Aorta (tissue), 5 donors: ENCODE measurements at regions not wholly inside any gene's neighbourhood (a gene's known extent, or its start where the extent isn't known, plus 50 kb on each side); places are given as distances from the start of the nearest gene placed in this dataset.

Experiments
- ATAC-seq: fragments of 200-7000 bp; cut with Tn5 transposase; one replicate; pipeline ENCODE4 v1.9.1; 2022; ENCODE audit warnings: moderate library complexity; ENCODE audit not compliant: low FRiP score
- DNase-seq, 2 donors: peaks; one replicate each; pipeline ENCODE4 v3.0.0-alpha.2; 2020
- H3K27ac ChIP-seq, 2 donors: one replicate each; pipeline ENCODE4 v1.5.1; 2013; ENCODE audit warnings: low read length in 2 of 2, mild to moderate bottlenecking in 2 of 2, moderate library complexity in 2 of 2, control low read depth in 1 of 2, inconsistent platforms in 1 of 2, low read depth in 1 of 2
- H3K27me3 ChIP-seq, 2 donors: one replicate each; pipeline ENCODE4 v1.6.1; 2013; ENCODE audit warnings: control low read depth in 1 of 2, low read length in 1 of 2, mild to moderate bottlenecking in 1 of 2, moderate library complexity in 1 of 2; ENCODE audit not compliant: insufficient read depth in 2 of 2, control insufficient read depth in 1 of 2
- H3K36me3 ChIP-seq, 2 donors: one replicate each; pipeline ENCODE4 v1.6.1; 2013; ENCODE audit warnings: control low read depth in 1 of 2, low read length in 1 of 2, mild to moderate bottlenecking in 1 of 2; ENCODE audit not compliant: insufficient read depth in 2 of 2, control insufficient read depth in 1 of 2
- H3K4me1 ChIP-seq, 2 donors: one replicate each; pipeline ENCODE4 v1.6.1; 2013; ENCODE audit warnings: low read length in 2 of 2, control low read depth in 1 of 2, mild to moderate bottlenecking in 1 of 2, moderate library complexity in 1 of 2; ENCODE audit not compliant: insufficient read depth in 2 of 2, control insufficient read depth in 1 of 2
- H3K4me3 ChIP-seq, 2 donors: one replicate each; pipeline ENCODE4 v1.5.1; 2013; ENCODE audit warnings: low read length in 2 of 2, control low read depth in 1 of 2, mild to moderate bottlenecking in 1 of 2
- H3K9me3 ChIP-seq: one replicate; pipeline ENCODE4 v1.6.1; 2013; ENCODE audit warnings: mild to moderate bottlenecking, low read length; ENCODE audit not compliant: control insufficient read depth
- WGBS, 2 donors: extraction: QIAGEN DNeasy Blood & Tissue Kit; methylation state at CpG; one replicate each; pipeline ENCODE4 v1.1.7; 2013; 5-methylcytosine and 5-hydroxymethylcytosine counted together
- intact Hi-C, 2 donors: fragments of 100-400 bp; cut with DNase I; formaldehyde crosslinking; loops; one replicate each; pipeline versions ENCODE4 v1.14.2 to v1.15.0; 2022
- donor health status: healthy with polysubstance abuse.
- donor health status: Bipolar disorder and iron deficiency.
- donor health status: DM: no; HTN: no; CAD: no.
- donor health status: DM: no; HTN: no; CAD: no.
- donor health status: DM: yes; HTN: yes; CAD: no.

DNA sequence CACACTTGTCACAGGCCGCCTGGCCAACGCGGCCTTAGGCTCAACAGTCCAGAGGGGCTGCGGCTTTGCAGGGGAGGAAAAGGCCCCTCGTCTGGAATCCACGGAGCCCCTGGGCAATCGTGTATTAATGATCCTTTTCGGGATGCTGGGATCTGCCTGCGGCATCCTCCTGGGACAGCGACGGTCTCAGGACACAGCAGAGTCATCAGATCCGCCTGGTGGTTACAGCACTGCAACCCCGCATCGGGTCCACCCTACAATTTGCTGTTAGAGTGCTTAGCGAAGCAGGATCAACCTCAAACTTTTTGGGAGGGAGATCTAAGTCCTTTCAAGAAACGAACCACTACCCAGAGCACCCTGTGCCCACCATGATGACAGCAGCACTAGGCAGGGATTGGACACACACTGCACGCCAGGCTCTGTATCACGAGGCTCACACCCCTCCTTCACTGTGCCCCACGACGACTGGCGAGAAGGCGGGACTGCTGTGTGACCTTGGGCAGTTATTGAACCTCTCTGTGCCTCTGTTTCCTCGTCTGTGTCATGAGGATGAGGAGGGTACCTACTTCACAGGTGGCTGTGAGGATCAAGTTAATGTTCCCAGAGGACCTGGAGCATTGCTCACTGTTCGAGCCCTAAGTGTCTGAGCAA lies 100.4 kb upstream of the COL5A1 start:
- no peaks in the 10 kb centered on the region for H3K27me3 ChIP-seq
- H3K27ac ChIP-seq: no peak overlapping the region
- no peaks in the 10 kb centered on the region for H3K36me3 ChIP-seq
- 95 to 96% methylated on average over 24 of the region's 24 CpGs for WGBS, 2 donors
- no peaks in the 10 kb centered on the region for H3K9me3 ChIP-seq
- no peak for ATAC-seq
- intact Hi-C loops: loop anchor here (5.0 to 10.0 kb wide), 2 partner anchors 96 to 104 kb away; partner anchors contain the start of gene COL5A1 (in 1 of the 2)
- DNase-seq: peak in 1 of 2 donors; percentile 59
- H3K4me1 ChIP-seq: no peaks in the 10 kb centered on the region
- no peak overlapping the region for H3K4me3 ChIP-seq

- 49 to 51% methylated on average over 26 of the region's 26 CpGs for WGBS, 2 donors
- no peak for ATAC-seq
- H3K4me1 ChIP-seq: no peaks in the 10 kb centered on the region
These were observed 97.0 kb upstream of the COL5A1 start for GRCh38 chr9:134544388-134545214.

DNA sequence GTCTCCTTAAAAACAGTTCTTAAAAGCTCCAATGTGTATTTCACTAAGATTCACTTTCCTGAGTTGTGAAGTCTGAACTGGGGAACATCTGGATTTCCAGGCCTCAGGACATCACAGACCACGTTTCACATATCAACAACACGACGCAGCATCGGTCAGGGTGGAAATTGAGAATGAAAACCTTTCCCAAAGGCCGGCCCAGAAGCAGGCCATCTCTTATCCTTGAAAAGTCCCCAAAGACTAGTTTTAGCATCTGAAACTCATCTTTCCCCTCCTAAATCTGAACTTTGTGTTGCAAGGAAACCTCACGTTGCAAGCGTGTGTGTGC lies 96.4 kb upstream of the COL5A1 start:
- H3K27ac ChIP-seq: no peak overlapping the region
- no peaks in the 10 kb centered on the region for H3K4me1 ChIP-seq
- H3K27me3 ChIP-seq: no peaks in the 10 kb centered on the region
- no peaks in the 10 kb centered on the region for H3K9me3 ChIP-seq
- ATAC-seq (no peak), DNase-seq (no peak)
- H3K4me3 ChIP-seq: no peak overlapping the region
- intact Hi-C loops: loop anchor here (5.0 to 10.0 kb wide), 3 partner anchors 68 to 100 kb away; partner anchors contain the start of gene COL5A1 (in 1 of the 2)
- no peaks in the 10 kb centered on the region for H3K36me3 ChIP-seq
- 84 to 94% methylated on average over 7 of the region's 7 CpGs for WGBS, 2 donors

More at GRCh38 chr9:134544388-134545214, 97.0 kb upstream of the COL5A1 start:
- Histone ChIP-seq H3K9me3 (no peaks in the 10 kb centered on the region), H3K36me3 (no peaks in the 10 kb centered on the region), H3K27ac (peak overlapping the region in 1 of 2 donors; percentile 2), H3K4me3 (no peak overlapping the region), H3K27me3 (no peaks in the 10 kb centered on the region)
- DNase-seq: peak in 1 of 2 donors; percentile 74
- intact Hi-C loops: loop anchor here (5.0 to 10.0 kb wide), 4 partner anchors 67 to 100 kb away; partner anchors contain the start of gene COL5A1 (in 1 of the 2)

GRCh38 chr9:134545543-134546245 lies 95.9 kb upstream of the COL5A1 start:
- no peak overlapping the region for H3K4me3 ChIP-seq

DNA sequence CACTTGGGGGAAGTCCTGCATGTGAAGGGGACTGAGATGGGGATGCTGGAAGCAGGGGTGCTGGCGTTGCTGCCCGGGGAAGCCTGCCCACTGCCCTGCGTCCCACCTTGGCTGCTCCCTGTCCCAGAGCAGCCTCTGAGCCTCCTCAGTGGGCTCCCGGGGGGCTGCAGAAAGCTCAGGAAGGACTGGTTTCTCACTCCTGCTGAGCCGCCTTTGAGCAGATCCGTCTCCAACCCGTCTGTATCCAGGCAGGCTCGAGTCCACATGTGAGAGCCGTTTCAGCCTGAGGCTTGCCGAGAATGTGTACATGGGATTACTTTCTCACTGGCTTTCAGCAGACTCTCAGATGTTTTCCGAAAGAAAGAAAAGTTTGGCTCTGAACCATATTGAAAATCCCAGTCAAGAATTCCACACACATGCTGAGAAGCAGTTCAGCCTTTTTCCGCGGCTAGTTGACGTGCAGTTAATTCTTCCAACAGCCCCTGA lies 95.3 kb upstream of the COL5A1 start:
- Histone ChIP-seq H3K9me3 (no peaks in the 10 kb centered on the region), H3K27me3 (no peaks in the 10 kb centered on the region), H3K27ac (peak overlapping the region in 1 of 2 donors; percentile 62), H3K36me3 (no peaks in the 10 kb centered on the region), H3K4me1 (no peaks in the 10 kb centered on the region), H3K4me3 (no peak overlapping the region)
- WGBS, 2 donors: 8 to 9% methylated on average over 14 of the region's 14 CpGs
- no peak for ATAC-seq
- intact Hi-C loops: loop anchor here (5.0 to 10.0 kb wide), 3 partner anchors 69 to 99 kb away; partner anchors contain the start of gene COL5A1 (in 1 of the 2)
- DNase-seq: peak in 1 of 2 donors; percentile 75

More at GRCh38 chr9:134545543-134546245, 95.9 kb upstream of the COL5A1 start:
- H3K27ac ChIP-seq: peak overlapping the region in 1 of 2 donors; percentile 62
- DNase-seq: peak in 1 of 2 donors; percentile 79
- 17 to 18% methylated on average over 29 of the region's 29 CpGs for WGBS, 2 donors
- peak; percentile 39 for ATAC-seq
- no peaks in the 10 kb centered on the region for H3K9me3 ChIP-seq
- H3K27me3 ChIP-seq: no peaks in the 10 kb centered on the region
- intact Hi-C loops: loop anchor here (5.0 to 10.0 kb wide), 3 partner anchors 68 to 99 kb away; partner anchors contain the start of gene COL5A1 (in 1 of the 2)
- H3K4me1 ChIP-seq: no peaks in the 10 kb centered on the region
- no peaks in the 10 kb centered on the region for H3K36me3 ChIP-seq

- no peaks in the 10 kb centered on the region for H3K36me3 ChIP-seq
- DNase-seq: peak in 1 of 2 donors; percentile 64
- intact Hi-C loops: loop anchor here (5.0 to 10.0 kb wide), 3 partner anchors 69 to 98 kb away; partner anchors contain the start of gene COL5A1 (in 1 of the 2)
These were observed 94.9 kb upstream of the COL5A1 start for GRCh38 chr9:134546746-134547145.

DNA sequence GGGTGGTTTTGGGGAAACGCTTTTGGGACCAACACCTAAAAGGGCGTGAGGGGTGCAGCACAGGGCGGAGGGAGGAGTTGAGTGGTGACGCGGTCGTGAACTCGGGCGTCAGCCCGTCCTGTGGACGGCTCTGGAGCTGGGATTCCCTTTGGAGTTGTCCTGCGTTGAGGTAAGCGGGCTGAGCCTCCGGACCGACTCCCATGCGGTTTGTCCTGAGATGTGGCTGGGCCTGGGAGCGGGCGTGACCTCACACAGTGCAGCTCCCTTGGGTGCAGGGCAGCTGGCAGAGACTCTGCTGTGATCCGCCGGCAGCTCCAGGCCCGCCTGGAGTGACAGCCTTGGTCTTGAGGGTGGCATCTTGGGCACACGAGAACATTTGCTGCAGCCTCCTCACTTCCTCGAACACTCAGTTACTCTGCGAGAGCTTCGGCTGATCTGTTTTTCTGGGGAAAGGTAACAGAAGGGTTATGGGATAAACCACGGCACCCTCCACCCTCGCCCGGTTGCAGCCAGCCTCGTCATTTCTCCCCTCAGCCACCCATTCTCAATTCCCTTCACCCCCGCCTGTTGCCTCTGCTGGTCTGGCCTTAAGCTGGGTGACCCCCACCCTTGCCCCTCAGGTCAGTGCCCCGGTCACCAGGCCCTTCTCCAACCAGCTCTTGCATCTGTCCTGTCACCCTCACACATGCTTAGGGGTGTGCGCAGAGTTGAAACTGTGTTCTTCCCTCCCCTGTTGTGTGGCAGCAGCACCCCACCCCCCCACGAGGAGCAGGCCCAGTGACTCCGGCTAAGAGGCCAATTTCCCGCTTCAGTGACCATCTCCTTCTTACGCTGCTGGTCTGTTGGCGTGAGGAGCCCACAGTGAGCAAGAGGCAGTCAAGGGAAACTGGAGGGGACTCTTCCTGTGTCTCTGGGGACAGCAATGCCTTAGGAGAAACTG lies 94.2 kb upstream of the COL5A1 start:
- intact Hi-C loops: loop anchor here (5.0 to 10.0 kb wide), 3 partner anchors 70 to 97 kb away; partner anchors contain the start of gene COL5A1 (in 1 of the 2)
- H3K36me3 ChIP-seq: no peaks in the 10 kb centered on the region
- no peaks in the 10 kb centered on the region for H3K4me1 ChIP-seq
- H3K9me3 ChIP-seq: no peaks in the 10 kb centered on the region
- DNase-seq (peak in 1 of 2 donors; percentile 72), ATAC-seq (no peak)
- no peak overlapping the region for H3K27ac ChIP-seq
- no peak overlapping the region for H3K4me3 ChIP-seq
- 94 to 96% methylated on average over 36 of the region's 36 CpGs for WGBS, 2 donors
- H3K27me3 ChIP-seq: no peaks in the 10 kb centered on the region

More at GRCh38 chr9:134546746-134547145, 94.9 kb upstream of the COL5A1 start:
- Histone ChIP-seq H3K27ac (no peak overlapping the region), H3K4me1 (no peaks in the 10 kb centered on the region), H3K27me3 (no peaks in the 10 kb centered on the region), H3K4me3 (no peak overlapping the region), H3K9me3 (no peaks in the 10 kb centered on the region)
- ATAC-seq: no peak
- 75 to 83% methylated on average over 10 of the region's 10 CpGs for WGBS, 2 donors
